ENCODE measurements at regions not wholly inside any gene's neighbourhood (a gene's known extent, or its start where the extent isn't known, plus 50 kb on each side); places are given as distances from the start of the nearest gene placed in this dataset.

DNA sequence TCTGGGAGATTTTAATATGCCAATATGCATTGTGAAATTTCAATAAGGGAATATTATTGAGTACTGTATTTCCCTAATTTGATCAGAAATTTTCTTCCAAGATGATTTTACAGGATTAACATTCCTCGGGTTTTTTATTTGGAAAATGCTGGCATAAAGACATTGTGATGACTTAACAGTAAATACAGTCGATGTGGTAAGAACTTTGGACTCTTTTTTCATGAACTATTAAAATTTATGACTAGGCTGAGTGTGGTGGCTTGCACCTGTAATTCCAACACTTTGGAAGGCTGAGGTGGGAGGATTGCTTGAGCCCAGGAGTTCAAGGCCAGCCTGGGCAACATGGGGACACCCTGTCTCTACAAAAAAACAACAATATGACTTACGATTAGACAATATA lies 197.1 kb upstream of the RASSF8 start:
- intact Hi-C loops (cut with micrococcal nuclease; ENCODE audit: unreplicated experiment) = no loop called here
- no TSS peak for BruUV-seq (replicated peaks)
- Histone ChIP-seq H3K36me3 (ENCODE audit: insufficient read depth, low read length) (no peaks in the 10 kb centered on the region), H3K27ac (ENCODE audit: low read depth, low read length, poor library complexity, severe bottlenecking) (no peak overlapping the region), H3K9me2 (ENCODE audit: insufficient read depth, low read length) (no peaks in the 10 kb centered on the region), H4K20me1 (ENCODE audit: insufficient read depth, low read length) (no peaks in the 10 kb centered on the region), H3K79me2 (ENCODE audit: insufficient read depth, low read depth, low read length) (no peaks in the 10 kb centered on the region), H3K4me1 (ENCODE audit: insufficient read depth, low read length, poor library complexity, severe bottlenecking) (no peaks in the 10 kb centered on the region), H3K9me3 (ENCODE audit: low read length) (no peaks in the 10 kb centered on the region), H2AFZ (ENCODE audit: low read length) (no peak overlapping the region), H3K4me2 (ENCODE audit: low read length) (no peak overlapping the region), H3K4me3 (ENCODE audit: low read depth, low read length, poor library complexity, severe bottlenecking) (no peak overlapping the region)
- CTCF ChIA-PET (ENCODE audit: unreplicated experiment) = no interaction called here
- DNase-seq (ENCODE audit: low spot score) = no peak
- POLR2A ChIA-PET = no interaction called here
- TF ChIP-seq, protein P1, sequence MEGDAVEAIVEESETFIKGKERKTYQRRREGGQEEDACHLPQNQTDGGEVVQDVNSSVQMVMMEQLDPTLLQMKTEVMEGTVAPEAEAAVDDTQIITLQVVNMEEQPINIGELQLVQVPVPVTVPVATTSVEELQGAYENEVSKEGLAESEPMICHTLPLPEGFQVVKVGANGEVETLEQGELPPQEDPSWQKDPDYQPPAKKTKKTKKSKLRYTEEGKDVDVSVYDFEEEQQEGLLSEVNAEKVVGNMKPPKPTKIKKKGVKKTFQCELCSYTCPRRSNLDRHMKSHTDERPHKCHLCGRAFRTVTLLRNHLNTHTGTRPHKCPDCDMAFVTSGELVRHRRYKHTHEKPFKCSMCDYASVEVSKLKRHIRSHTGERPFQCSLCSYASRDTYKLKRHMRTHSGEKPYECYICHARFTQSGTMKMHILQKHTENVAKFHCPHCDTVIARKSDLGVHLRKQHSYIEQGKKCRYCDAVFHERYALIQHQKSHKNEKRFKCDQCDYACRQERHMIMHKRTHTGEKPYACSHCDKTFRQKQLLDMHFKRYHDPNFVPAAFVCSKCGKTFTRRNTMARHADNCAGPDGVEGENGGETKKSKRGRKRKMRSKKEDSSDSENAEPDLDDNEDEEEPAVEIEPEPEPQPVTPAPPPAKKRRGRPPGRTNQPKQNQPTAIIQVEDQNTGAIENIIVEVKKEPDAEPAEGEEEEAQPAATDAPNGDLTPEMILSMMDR (conservative IDR thresholded peaks at IDR 0.05; ENCODE audit: low read length) = no peak
- TF ChIP-seq EZH2phosphoT487 (IDR thresholded peaks at IDR 0.05; ENCODE audit: borderline replicate concordance, low read depth, low read length) = no peak

- ChIA-PET POLR2A (no interaction called here), CTCF (ENCODE audit: unreplicated experiment) (no interaction called here)
- H3K4me3 ChIP-seq (ENCODE audit: low read depth, low read length, poor library complexity, severe bottlenecking) = no peak overlapping the region
- no peaks in the 10 kb centered on the region for H3K79me2 ChIP-seq (ENCODE audit: insufficient read depth, low read depth, low read length)
- BruUV-seq (replicated peaks) = no TSS peak
- no peaks in the 10 kb centered on the region for H3K36me3 ChIP-seq (ENCODE audit: insufficient read depth, low read length)
- no peaks in the 10 kb centered on the region for H3K9me3 ChIP-seq (ENCODE audit: low read length)
- DNase-seq (ENCODE audit: low spot score) = no peak
- H4K20me1 ChIP-seq (ENCODE audit: insufficient read depth, low read length) = no peaks in the 10 kb centered on the region
- intact Hi-C loops (cut with micrococcal nuclease; ENCODE audit: unreplicated experiment) = no loop called here
- H3K4me1 ChIP-seq (ENCODE audit: insufficient read depth, low read length, poor library complexity, severe bottlenecking) = no peaks in the 10 kb centered on the region
- no peaks in the 10 kb centered on the region for H3K9me2 ChIP-seq (ENCODE audit: insufficient read depth, low read length)
- H3K27ac ChIP-seq (ENCODE audit: low read depth, low read length, poor library complexity, severe bottlenecking) = no peak overlapping the region
- H3K4me2 ChIP-seq (ENCODE audit: low read length) = no peak overlapping the region
- TF ChIP-seq, protein P1 (conservative IDR thresholded peaks at IDR 0.05; ENCODE audit: low read length) = no peak
- no peak for TF ChIP-seq EZH2phosphoT487 (IDR thresholded peaks at IDR 0.05; ENCODE audit: borderline replicate concordance, low read depth, low read length)
- no peak overlapping the region for H2AFZ ChIP-seq (ENCODE audit: low read length)
These were observed 194.1 kb upstream of the RASSF8 start for GRCh38 chr12:25764409-25764808.

DNA sequence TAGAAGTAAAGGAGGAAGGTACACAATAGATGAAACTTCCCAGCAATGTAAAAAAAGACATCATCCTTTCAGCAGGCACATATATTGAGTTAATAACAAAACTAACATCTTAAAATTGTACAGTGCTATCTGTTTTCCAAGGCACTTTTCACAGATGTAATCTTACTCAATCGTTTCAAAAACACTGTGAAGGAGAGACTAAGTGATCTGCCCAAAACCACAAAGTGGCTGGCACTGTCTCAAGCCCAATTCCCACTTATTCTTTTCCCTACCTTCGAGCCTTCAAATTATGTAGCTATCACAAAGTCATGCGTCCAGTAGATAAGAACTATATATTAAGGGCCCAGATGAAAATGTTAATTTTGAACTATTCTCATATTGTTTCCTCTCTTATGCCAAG lies 193.6 kb upstream of the RASSF8 start:
- H3K79me2 ChIP-seq (ENCODE audit: insufficient read depth, low read depth, low read length) = no peaks in the 10 kb centered on the region
- H3K9me3 ChIP-seq (ENCODE audit: low read length) = no peaks in the 10 kb centered on the region
- H3K4me2 ChIP-seq (ENCODE audit: low read length) = no peak overlapping the region
- no peak overlapping the region for H3K27ac ChIP-seq (ENCODE audit: low read depth, low read length, poor library complexity, severe bottlenecking)
- H3K4me1 ChIP-seq (ENCODE audit: insufficient read depth, low read length, poor library complexity, severe bottlenecking) = no peaks in the 10 kb centered on the region
- BruUV-seq (replicated peaks) = no TSS peak
- no peak for DNase-seq (ENCODE audit: low spot score)
- H4K20me1 ChIP-seq (ENCODE audit: insufficient read depth, low read length) = no peaks in the 10 kb centered on the region
- H3K9me2 ChIP-seq (ENCODE audit: insufficient read depth, low read length) = no peaks in the 10 kb centered on the region
- TF ChIP-seq, protein P1 (conservative IDR thresholded peaks at IDR 0.05; ENCODE audit: low read length) = no peak
- no peak for TF ChIP-seq EZH2phosphoT487 (IDR thresholded peaks at IDR 0.05; ENCODE audit: borderline replicate concordance, low read depth, low read length)
- no peaks in the 10 kb centered on the region for H3K36me3 ChIP-seq (ENCODE audit: insufficient read depth, low read length)
- CTCF ChIA-PET (ENCODE audit: unreplicated experiment) = no interaction called here
- no peak overlapping the region for H3K4me3 ChIP-seq (ENCODE audit: low read depth, low read length, poor library complexity, severe bottlenecking)
- intact Hi-C loops (cut with micrococcal nuclease; ENCODE audit: unreplicated experiment) = no loop called here
- H2AFZ ChIP-seq (ENCODE audit: low read length) = no peak overlapping the region
- POLR2A ChIA-PET = no interaction called here
